Neuronal stem cell (in vitro differentiated cells): ENCODE measurements at regions not wholly inside any gene's neighbourhood (a gene's known extent, or its start where the extent isn't known, plus 50 kb on each side); places are given as distances from the start of the nearest gene placed in this dataset.

ENCODE experiments used
- DNase-seq: peaks from one replicate; pipeline ENCODE4 v3.0.0-alpha.2; 2013; ENCODE audit warnings: low spot score
- H2AFZ ChIP-seq: one replicate; pipeline ENCODE4 v1.6.1; 2013; ENCODE audit warnings: mild to moderate bottlenecking, low read length, inconsistent platforms
- H2AK5ac ChIP-seq: 2 replicates; pipeline ENCODE4 v1.6.1; 2013; ENCODE audit warnings: low read depth, mild to moderate bottlenecking, inconsistent platforms, low read length, moderate library complexity, mixed read lengths
- H2BK120ac ChIP-seq: 2 replicates; pipeline ENCODE4 v1.6.1; 2013; ENCODE audit warnings: low read depth, mild to moderate bottlenecking, inconsistent platforms, low read length, moderate library complexity, mixed read lengths
- H2BK12ac ChIP-seq: one replicate; pipeline ENCODE4 v1.6.1; 2013; ENCODE audit warnings: low read length, inconsistent platforms
- H2BK15ac ChIP-seq: 2 replicates; pipeline ENCODE4 v1.6.1; 2013; ENCODE audit warnings: mild to moderate bottlenecking, low read length, inconsistent platforms, mixed read lengths
- H2BK5ac ChIP-seq: one replicate; pipeline ENCODE4 v1.6.1; 2013; ENCODE audit warnings: inconsistent platforms, mild to moderate bottlenecking, low read length, moderate library complexity
- H3K14ac ChIP-seq: one replicate; pipeline ENCODE4 v1.6.1; 2013; ENCODE audit warnings: low read length, inconsistent platforms
- H3K18ac ChIP-seq: 2 replicates; pipeline ENCODE4 v1.6.1; 2013; ENCODE audit warnings: low read length, inconsistent platforms
- H3K23ac ChIP-seq: 2 replicates; pipeline ENCODE4 v1.6.1; 2013; ENCODE audit warnings: low read depth, mild to moderate bottlenecking, mixed read lengths, low read length, inconsistent platforms; ENCODE audit not compliant: poor library complexity
- H3K27ac ChIP-seq: replicated peaks from 3 replicates; pipeline ENCODE4 v1.5.1; 2013; ENCODE audit warnings: low read length, inconsistent platforms
- H3K27me3 ChIP-seq, 3 experiments: 2 replicates each; pipeline ENCODE4 v1.6.1; 2013; ENCODE audit warnings: low read length in 3 of 3, mild to moderate bottlenecking in 2 of 3, inconsistent platforms in 1 of 3, low read depth in 1 of 3, mixed read lengths in 1 of 3, moderate library complexity in 1 of 3; ENCODE audit not compliant: control insufficient read depth in 3 of 3, insufficient read depth in 3 of 3
- H3K36me3 ChIP-seq, 2 donors: replicated peaks in 1 of 2; 2 replicates each; pipeline ENCODE4 v1.6.1; 2013; ENCODE audit warnings: low read length in 2 of 2; ENCODE audit not compliant: control insufficient read depth in 2 of 2, insufficient read depth in 2 of 2
- H3K4ac ChIP-seq: 2 replicates; pipeline ENCODE4 v1.6.1; 2013; ENCODE audit warnings: inconsistent platforms, mild to moderate bottlenecking, low read length, moderate library complexity
- H3K4me1 ChIP-seq, 2 donors: 1 replicate in 1 of 2; 2 replicates in 1 of 2; pipeline ENCODE4 v1.6.1; 2013; ENCODE audit warnings: low read length in 2 of 2, low read depth in 1 of 2; ENCODE audit not compliant: control insufficient read depth in 2 of 2, insufficient read depth in 1 of 2
- H3K4me2 ChIP-seq: one replicate; pipeline ENCODE4 v1.6.1; 2013; ENCODE audit warnings: mild to moderate bottlenecking, low read length, inconsistent platforms; ENCODE audit not compliant: insufficient read depth, poor library complexity, severe bottlenecking
- H3K4me3 ChIP-seq, 2 donors: 2 replicates each; pipeline ENCODE4 v1.5.1; 2013; ENCODE audit warnings: low read length in 2 of 2, mild to moderate bottlenecking in 2 of 2, inconsistent platforms in 1 of 2, moderate library complexity in 1 of 2
- H3K79me1 ChIP-seq: one replicate; pipeline ENCODE4 v1.6.1; 2013; ENCODE audit warnings: low read depth, mild to moderate bottlenecking, inconsistent platforms, low read length, moderate library complexity
- H3K9ac ChIP-seq: one replicate; pipeline ENCODE4 v1.6.1; 2013; ENCODE audit warnings: mild to moderate bottlenecking, low read depth, low read length, inconsistent platforms; ENCODE audit not compliant: poor library complexity
- H3K9me3 ChIP-seq, 2 donors: replicated peaks in 1 of 2; 2 replicates each; pipeline versions ENCODE3 to v1.6.1; 2013; ENCODE audit warnings: low read length in 2 of 2, mild to moderate bottlenecking in 2 of 2, inconsistent platforms in 1 of 2, low read depth in 1 of 2, mixed read lengths in 1 of 2, moderate library complexity in 1 of 2; ENCODE audit not compliant: control insufficient read depth in 2 of 2, insufficient read depth in 1 of 2
- H4K8ac ChIP-seq: one replicate; pipeline ENCODE4 v1.6.1; 2013; ENCODE audit warnings: low read depth, mild to moderate bottlenecking, inconsistent platforms, low read length, moderate library complexity
- H4K91ac ChIP-seq: one replicate; pipeline ENCODE4 v1.6.1; 2013; ENCODE audit warnings: low read length, low read depth, mild to moderate bottlenecking, inconsistent platforms; ENCODE audit not compliant: poor library complexity
- WGBS, 2 donors: extraction: QIAGEN DNeasy Blood & Tissue Kit; methylation state at CpG; one replicate each; pipeline ENCODE4 v1.1.7; 2013; ENCODE audit warnings: missing lambda C conversion rate in 2 of 2, mixed read lengths in 1 of 2; ENCODE audit not compliant: insufficient read length in 2 of 2, insufficient replicate concordance in 1 of 2; ENCODE audit errors: extremely low coverage in 2 of 2; 5-methylcytosine and 5-hydroxymethylcytosine counted together

GRCh38 chr15:37873336-37873735 is 61.1 kb upstream of the TMCO5A start:
- H3K36me3 ChIP-seq, result no peaks in the 10 kb centered on the region
- H3K79me1 ChIP-seq, result no peaks in the 10 kb centered on the region
- H2BK5ac ChIP-seq, result no peak overlapping the region
- no peak overlapping the region for H2AFZ ChIP-seq
- H2BK15ac ChIP-seq, result no peak overlapping the region
- DNase-seq, result no peak
- H3K9me3 ChIP-seq, result no peaks in the 10 kb centered on the region
- H2BK12ac ChIP-seq, result no peak overlapping the region
- no peak overlapping the region for H4K8ac ChIP-seq
- no peak overlapping the region for H3K4me2 ChIP-seq
- no peak overlapping the region for H3K4ac ChIP-seq
- H3K23ac ChIP-seq, result no peak overlapping the region
- no peak overlapping the region for H2BK120ac ChIP-seq
- no peaks in the 10 kb centered on the region for H3K27me3 ChIP-seq
- H3K4me1 ChIP-seq, result no peaks in the 10 kb centered on the region
- no peak overlapping the region for H3K4me3 ChIP-seq
- no peak overlapping the region for H3K27ac ChIP-seq
- H4K91ac ChIP-seq, result no peak overlapping the region
- no peak overlapping the region for H3K9ac ChIP-seq
- no peak overlapping the region for H3K18ac ChIP-seq
- no peak overlapping the region for H3K14ac ChIP-seq
- no CpG with 5 or more reads among the region's 3 CpGs for WGBS, 2 donors
- no peak overlapping the region for H2AK5ac ChIP-seq

- H3K4me1 ChIP-seq, result peaks cover 0 to 6% of the 10 kb centered on the region in 2 donors
- H3K4me2 ChIP-seq, result no peak overlapping the region
- no peak overlapping the region for H2AFZ ChIP-seq
- H3K79me1 ChIP-seq, result no peaks in the 10 kb centered on the region
- no peak overlapping the region for H3K4me3 ChIP-seq
- no peak overlapping the region for H2BK15ac ChIP-seq
- H2AK5ac ChIP-seq, result no peak overlapping the region
- H4K8ac ChIP-seq, result no peak overlapping the region
- WGBS, 2 donors, result no CpG with 5 or more reads among the region's 3 CpGs
- H3K23ac ChIP-seq, result no peak overlapping the region
- no peak overlapping the region for H3K9ac ChIP-seq
- H3K27ac ChIP-seq, result no peak overlapping the region
- peaks cover 0 to 3% (median 0%) of the 10 kb centered on the region in 3 experiments for H3K27me3 ChIP-seq
- H3K9me3 ChIP-seq, result no peaks in the 10 kb centered on the region
- no peak overlapping the region for H2BK120ac ChIP-seq
- H2BK5ac ChIP-seq, result no peak overlapping the region
- H3K18ac ChIP-seq, result no peak overlapping the region
- DNase-seq, result no peak
- no peak overlapping the region for H3K14ac ChIP-seq
- no peaks in the 10 kb centered on the region for H3K36me3 ChIP-seq
- H2BK12ac ChIP-seq, result no peak overlapping the region
- no peak overlapping the region for H4K91ac ChIP-seq
- H3K4ac ChIP-seq, result no peak overlapping the region
Measured at GRCh38 chr15:37876900-37877299, 57.5 kb upstream of the TMCO5A start.

GRCh38 chr15:37877851-37878741 is 56.3 kb upstream of the TMCO5A start:
- Histone ChIP-seq H3K4me3 (no peak overlapping the region), H3K36me3 (no peaks in the 10 kb centered on the region), H3K9ac (no peak overlapping the region), H3K18ac (no peak overlapping the region), H2BK5ac (no peak overlapping the region), H4K91ac (no peak overlapping the region), H4K8ac (no peak overlapping the region), H2BK12ac (no peak overlapping the region), H3K4me2 (no peak overlapping the region), H2AFZ (peak overlapping the region; percentile 4), H3K4ac (no peak overlapping the region), H3K79me1 (no peaks in the 10 kb centered on the region), H2BK120ac (no peak overlapping the region), H3K4me1 (peaks cover 0 to 6% of the 10 kb centered on the region in 2 donors), H3K9me3 (no peaks in the 10 kb centered on the region), H3K27ac (no peak overlapping the region), H2BK15ac (no peak overlapping the region), H3K14ac (no peak overlapping the region), H3K27me3 (peaks cover 0 to 3% (median 0%) of the 10 kb centered on the region in 3 experiments), H2AK5ac (no peak overlapping the region), H3K23ac (no peak overlapping the region)
- no peak for DNase-seq
- WGBS, 2 donors, result no CpG with 5 or more reads among the region's 7 CpGs

- no peak overlapping the region for H2BK120ac ChIP-seq
- no peak overlapping the region for H2BK12ac ChIP-seq
- H3K36me3 ChIP-seq, result no peaks in the 10 kb centered on the region
- no peak overlapping the region for H3K27ac ChIP-seq
- DNase-seq, result peak; percentile 29
- H2AFZ ChIP-seq, result peak overlapping the region; percentile 61
- no peak overlapping the region for H4K91ac ChIP-seq
- H3K79me1 ChIP-seq, result no peaks in the 10 kb centered on the region
- no peak overlapping the region for H3K4me3 ChIP-seq
- H3K18ac ChIP-seq, result no peak overlapping the region
- H3K27me3 ChIP-seq, result peaks cover 0 to 5% (median 0%) of the 10 kb centered on the region in 3 experiments
- H2BK15ac ChIP-seq, result no peak overlapping the region
- H3K9ac ChIP-seq, result no peak overlapping the region
- H3K4me2 ChIP-seq, result no peak overlapping the region
- no peak overlapping the region for H2BK5ac ChIP-seq
- no peak overlapping the region for H3K14ac ChIP-seq
- H3K23ac ChIP-seq, result no peak overlapping the region
- peaks cover 0 to 6% of the 10 kb centered on the region in 2 donors for H3K4me1 ChIP-seq
- H3K4ac ChIP-seq, result no peak overlapping the region
- no CpG with 5 or more reads among the region's 12 CpGs for WGBS, 2 donors
- no peak overlapping the region for H4K8ac ChIP-seq
- no peaks in the 10 kb centered on the region for H3K9me3 ChIP-seq
- H2AK5ac ChIP-seq, result no peak overlapping the region
Measured at GRCh38 chr15:37880009-37880834, 54.2 kb upstream of the TMCO5A start.
